ENCODE measurements at regions not wholly inside any gene's neighbourhood (a gene's known extent, or its start where the extent isn't known, plus 50 kb on each side); places are given as distances from the start of the nearest gene placed in this dataset.

- no peaks in the 10 kb centered on the region for H3K36me3 Mint-ChIP-seq (ENCODE audit: low read depth)
- no peak for DNase-seq
- H3K4me3 Mint-ChIP-seq, result no peak overlapping the region
- no peaks in the 10 kb centered on the region for H3K27me3 Mint-ChIP-seq (ENCODE audit: insufficient read depth)
- H3K9me3 Mint-ChIP-seq, result peaks cover 62% of the 10 kb centered on the region
- H3K27ac Mint-ChIP-seq, result no peak overlapping the region
- no peaks in the 10 kb centered on the region for H3K4me1 Mint-ChIP-seq (ENCODE audit: low read depth)
- no peak for TF ChIP-seq CTCF (IDR thresholded peaks at IDR 0.05)
Observed at GRCh38 chr19:31991984-31992655, 353.3 kb upstream of the ZNF507 start.

GRCh38 chr19:31992750-31993149, 352.7 kb upstream of the ZNF507 start:
- TF ChIP-seq CTCF (IDR thresholded peaks at IDR 0.05), result no peak
- Mint-ChIP-seq H3K27ac (no peak overlapping the region), H3K9me3 (peaks cover 64% of the 10 kb centered on the region), H3K27me3 (ENCODE audit: insufficient read depth) (no peaks in the 10 kb centered on the region), H3K4me3 (no peak overlapping the region), H3K4me1 (ENCODE audit: low read depth) (no peaks in the 10 kb centered on the region), H3K36me3 (ENCODE audit: low read depth) (no peaks in the 10 kb centered on the region)
- no peak for DNase-seq

- H3K4me3 Mint-ChIP-seq, result no peak overlapping the region
- H3K27me3 Mint-ChIP-seq (ENCODE audit: insufficient read depth), result no peaks in the 10 kb centered on the region
- H3K4me1 Mint-ChIP-seq (ENCODE audit: low read depth), result no peaks in the 10 kb centered on the region
- no peak for DNase-seq
- H3K36me3 Mint-ChIP-seq (ENCODE audit: low read depth), result no peaks in the 10 kb centered on the region
- no peak overlapping the region for H3K27ac Mint-ChIP-seq
- no peak for TF ChIP-seq CTCF (IDR thresholded peaks at IDR 0.05)
- H3K9me3 Mint-ChIP-seq, result peaks cover 52% of the 10 kb centered on the region
Observed at GRCh38 chr19:31995546-31995945, 349.9 kb upstream of the ZNF507 start.

GRCh38 chr19:32010071-32010470, 335.3 kb upstream of the ZNF507 start:
- Mint-ChIP-seq H3K4me1 (ENCODE audit: low read depth) (no peaks in the 10 kb centered on the region), H3K4me3 (no peak overlapping the region), H3K27ac (no peak overlapping the region), H3K27me3 (ENCODE audit: insufficient read depth) (no peaks in the 10 kb centered on the region), H3K9me3 (peaks cover 45% of the 10 kb centered on the region), H3K36me3 (ENCODE audit: low read depth) (peaks cover 7% of the 10 kb centered on the region)
- no peak for TF ChIP-seq CTCF (IDR thresholded peaks at IDR 0.05)
- DNase-seq, result no peak

- Mint-ChIP-seq H3K9me3 (peaks cover 37% of the 10 kb centered on the region), H3K36me3 (ENCODE audit: low read depth) (peaks cover 1% of the 10 kb centered on the region), H3K4me3 (no peak overlapping the region), H3K27ac (no peak overlapping the region), H3K4me1 (ENCODE audit: low read depth) (no peaks in the 10 kb centered on the region), H3K27me3 (ENCODE audit: insufficient read depth) (no peaks in the 10 kb centered on the region)
- no peak for DNase-seq
- no peak for TF ChIP-seq CTCF (IDR thresholded peaks at IDR 0.05)
Observed at GRCh38 chr19:32012206-32012605, 333.2 kb upstream of the ZNF507 start.

Measured in HFFc6 (cell line).